ENCODE measurements at regions not wholly inside any gene's neighbourhood (a gene's known extent, or its start where the extent isn't known, plus 50 kb on each side); places are given as distances from the start of the nearest gene placed in this dataset.
"Not testable (repeated sequence)": the region's sequence is repeated elsewhere in the genome, so short reads cannot be mapped to it uniquely, and the experiment has no call there.

DNA sequence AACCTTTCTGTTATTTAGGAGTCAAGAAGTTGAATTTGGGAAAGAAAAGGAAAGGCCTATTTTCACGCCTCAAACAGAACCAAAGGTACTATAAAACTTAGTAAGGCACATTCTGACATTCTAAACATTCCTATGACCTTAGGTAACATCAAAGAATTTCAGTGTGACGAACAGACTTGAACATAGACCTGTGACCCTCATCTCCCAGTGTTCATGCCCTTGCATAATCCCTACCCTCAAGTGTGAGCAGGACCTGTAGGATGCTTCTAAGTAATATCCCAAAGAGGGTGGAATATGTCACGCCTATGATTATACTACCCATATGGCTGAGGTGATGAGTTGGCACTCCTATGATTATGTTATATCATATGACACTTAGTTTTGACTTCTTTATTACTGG lies 540.9 kb downstream of the KIF4B start:
- H3K9me3 ChIP-seq: no peaks in the 10 kb centered on the region
- TF ChIP-seq, protein P1, sequence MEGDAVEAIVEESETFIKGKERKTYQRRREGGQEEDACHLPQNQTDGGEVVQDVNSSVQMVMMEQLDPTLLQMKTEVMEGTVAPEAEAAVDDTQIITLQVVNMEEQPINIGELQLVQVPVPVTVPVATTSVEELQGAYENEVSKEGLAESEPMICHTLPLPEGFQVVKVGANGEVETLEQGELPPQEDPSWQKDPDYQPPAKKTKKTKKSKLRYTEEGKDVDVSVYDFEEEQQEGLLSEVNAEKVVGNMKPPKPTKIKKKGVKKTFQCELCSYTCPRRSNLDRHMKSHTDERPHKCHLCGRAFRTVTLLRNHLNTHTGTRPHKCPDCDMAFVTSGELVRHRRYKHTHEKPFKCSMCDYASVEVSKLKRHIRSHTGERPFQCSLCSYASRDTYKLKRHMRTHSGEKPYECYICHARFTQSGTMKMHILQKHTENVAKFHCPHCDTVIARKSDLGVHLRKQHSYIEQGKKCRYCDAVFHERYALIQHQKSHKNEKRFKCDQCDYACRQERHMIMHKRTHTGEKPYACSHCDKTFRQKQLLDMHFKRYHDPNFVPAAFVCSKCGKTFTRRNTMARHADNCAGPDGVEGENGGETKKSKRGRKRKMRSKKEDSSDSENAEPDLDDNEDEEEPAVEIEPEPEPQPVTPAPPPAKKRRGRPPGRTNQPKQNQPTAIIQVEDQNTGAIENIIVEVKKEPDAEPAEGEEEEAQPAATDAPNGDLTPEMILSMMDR (IDR thresholded peaks at IDR 0.05): no peak
- H3K4me3 ChIP-seq: no peak overlapping the region
- DNase-seq (no peak), ATAC-seq (no peak)
- no peaks in the 10 kb centered on the region for H3K4me1 ChIP-seq (ENCODE audit: low read depth)
- intact Hi-C loops (cut with DNase I, micrococcal nuclease): no loop called here
- no peaks in the 10 kb centered on the region for H3K36me3 ChIP-seq (ENCODE audit: low read depth)

DNA sequence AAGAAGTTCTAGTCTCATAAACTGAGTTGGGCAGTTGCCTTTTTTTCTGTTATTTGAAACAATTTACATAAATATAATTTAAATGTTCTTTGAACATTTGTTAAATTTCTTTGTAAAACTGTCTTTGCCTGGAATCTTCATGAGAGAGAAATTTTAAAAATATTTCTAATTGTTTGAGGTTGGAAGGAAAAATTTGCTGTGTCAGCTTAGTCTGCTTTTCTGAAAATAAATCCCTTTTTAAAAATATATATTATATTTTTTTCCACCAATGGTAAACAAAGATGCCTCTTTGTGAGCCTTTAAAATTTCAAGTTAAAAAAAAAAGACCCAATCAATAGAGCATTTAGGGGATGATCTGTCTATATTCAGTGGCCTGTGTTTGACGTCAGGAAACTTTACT lies 542.7 kb downstream of the KIF4B start:
- Histone ChIP-seq H3K9me3 (no peaks in the 10 kb centered on the region), H3K4me3 (no peak overlapping the region), H3K4me1 (ENCODE audit: low read depth) (no peaks in the 10 kb centered on the region), H3K36me3 (ENCODE audit: low read depth) (no peaks in the 10 kb centered on the region)
- TF ChIP-seq, protein P1 (IDR thresholded peaks at IDR 0.05): no peak
- no peak for ATAC-seq
- intact Hi-C loops (cut with DNase I, micrococcal nuclease): no loop called here
- no peak for DNase-seq

DNA sequence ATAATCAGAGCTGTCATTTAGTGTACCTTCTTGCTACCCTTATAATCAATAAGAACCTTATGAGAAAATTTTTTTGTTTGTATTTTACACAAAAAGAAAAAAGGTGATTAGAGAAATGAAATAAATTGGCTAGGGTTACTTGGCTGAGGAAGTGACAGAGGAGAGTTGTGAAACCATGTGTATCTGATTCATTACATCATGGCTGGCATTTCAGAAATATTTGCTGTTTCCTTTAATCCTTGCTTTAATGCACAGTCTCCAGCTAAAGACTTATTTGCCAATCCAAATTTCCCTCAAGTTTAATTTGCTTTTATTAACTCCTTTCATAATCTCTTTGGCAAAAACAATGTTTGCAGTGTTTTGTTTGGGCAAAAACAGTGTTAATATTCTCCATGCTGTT lies 543.1 kb downstream of the KIF4B start:
- intact Hi-C loops (cut with DNase I, micrococcal nuclease): no loop called here
- no peak for ATAC-seq
- no peaks in the 10 kb centered on the region for H3K9me3 ChIP-seq
- no peaks in the 10 kb centered on the region for H3K4me1 ChIP-seq (ENCODE audit: low read depth)
- H3K36me3 ChIP-seq (ENCODE audit: low read depth): no peaks in the 10 kb centered on the region
- TF ChIP-seq, protein P1 (IDR thresholded peaks at IDR 0.05): no peak
- DNase-seq: no peak
- no peak overlapping the region for H3K4me3 ChIP-seq

DNA sequence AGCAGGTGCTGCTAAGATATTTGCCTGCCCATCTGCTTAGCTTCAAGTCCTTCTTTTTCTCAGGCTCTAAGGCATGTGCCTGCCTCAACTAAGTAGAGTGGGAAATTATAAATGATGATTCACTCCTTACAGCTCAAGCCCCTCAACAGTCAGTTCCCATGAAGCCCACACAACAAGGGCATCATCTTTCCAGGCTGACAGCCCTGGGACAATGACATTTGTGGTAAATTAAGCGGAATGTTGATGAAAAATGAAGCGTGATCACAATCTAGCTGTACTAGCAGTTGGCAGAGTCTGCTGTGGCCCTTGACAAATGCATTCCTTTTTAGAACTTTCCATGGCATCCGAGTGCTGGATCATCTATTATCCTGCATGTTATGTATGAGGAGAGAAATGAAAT lies 548.6 kb downstream of the KIF4B start:
- intact Hi-C loops (cut with DNase I, micrococcal nuclease): no loop called here
- Histone ChIP-seq H3K36me3 (ENCODE audit: low read depth) (no peaks in the 10 kb centered on the region), H3K4me3 (no peak overlapping the region), H3K9me3 (no peaks in the 10 kb centered on the region), H3K4me1 (ENCODE audit: low read depth) (no peaks in the 10 kb centered on the region)
- DNase-seq: no peak
- TF ChIP-seq, protein P1 (IDR thresholded peaks at IDR 0.05): no peak
- ATAC-seq: no peak

DNA sequence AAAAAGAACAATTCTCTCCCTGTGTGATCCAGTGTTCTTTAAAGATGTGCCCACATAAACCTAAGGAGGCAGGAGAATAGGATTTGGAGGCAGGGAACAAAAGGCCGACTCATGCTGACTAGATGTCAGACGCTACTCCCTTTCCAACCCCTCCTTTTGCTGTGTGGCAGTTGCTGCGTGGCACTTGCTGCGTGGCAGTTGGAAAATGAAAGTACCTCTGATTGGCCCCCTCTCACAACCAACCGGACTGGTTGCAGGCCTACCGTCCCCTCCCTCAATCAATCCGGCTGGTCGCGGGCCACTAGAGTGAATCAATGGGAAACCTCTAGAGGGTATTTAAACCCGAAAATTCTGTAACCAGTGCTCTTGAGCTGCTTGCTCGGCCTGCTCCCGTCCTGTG lies 551.0 kb downstream of the KIF4B start:
- no peak for DNase-seq
- peaks cover 6% of the 10 kb centered on the region for H3K9me3 ChIP-seq
- TF ChIP-seq, protein P1 (IDR thresholded peaks at IDR 0.05): no peak
- intact Hi-C loops (cut with DNase I, micrococcal nuclease): no loop called here
- ATAC-seq: no peak
- no peaks in the 10 kb centered on the region for H3K4me1 ChIP-seq (ENCODE audit: low read depth)
- H3K36me3 ChIP-seq (ENCODE audit: low read depth): no peaks in the 10 kb centered on the region
- H3K4me3 ChIP-seq: no peak overlapping the region

DNA sequence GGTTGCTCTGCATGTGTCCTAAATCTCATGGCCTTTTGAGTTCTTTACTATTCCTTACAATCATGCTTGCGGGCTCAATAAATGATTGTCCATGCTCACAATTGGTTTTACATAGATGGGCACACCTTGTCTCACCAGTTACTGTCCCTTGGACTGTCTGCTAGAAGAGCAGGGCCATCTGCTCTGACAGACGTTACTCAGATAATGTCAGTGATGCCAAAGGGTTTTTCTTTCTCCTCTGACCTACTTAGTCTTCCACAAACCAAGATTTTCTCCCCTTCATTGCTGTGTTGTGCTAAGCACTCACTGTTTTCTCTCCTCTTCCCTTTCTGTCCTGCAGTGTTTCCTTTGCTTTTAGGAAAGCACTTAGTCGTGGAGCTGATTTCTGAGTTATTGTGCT lies 562.3 kb downstream of the KIF4B start:
- H3K4me1 ChIP-seq (ENCODE audit: low read depth): no peaks in the 10 kb centered on the region
- DNase-seq (no peak), ATAC-seq (no peak)
- TF ChIP-seq, protein P1 (IDR thresholded peaks at IDR 0.05): no peak
- H3K4me3 ChIP-seq: no peak overlapping the region
- H3K9me3 ChIP-seq: no peaks in the 10 kb centered on the region
- H3K36me3 ChIP-seq (ENCODE audit: low read depth): no peaks in the 10 kb centered on the region
- intact Hi-C loops (cut with DNase I, micrococcal nuclease): no loop called here

DNA sequence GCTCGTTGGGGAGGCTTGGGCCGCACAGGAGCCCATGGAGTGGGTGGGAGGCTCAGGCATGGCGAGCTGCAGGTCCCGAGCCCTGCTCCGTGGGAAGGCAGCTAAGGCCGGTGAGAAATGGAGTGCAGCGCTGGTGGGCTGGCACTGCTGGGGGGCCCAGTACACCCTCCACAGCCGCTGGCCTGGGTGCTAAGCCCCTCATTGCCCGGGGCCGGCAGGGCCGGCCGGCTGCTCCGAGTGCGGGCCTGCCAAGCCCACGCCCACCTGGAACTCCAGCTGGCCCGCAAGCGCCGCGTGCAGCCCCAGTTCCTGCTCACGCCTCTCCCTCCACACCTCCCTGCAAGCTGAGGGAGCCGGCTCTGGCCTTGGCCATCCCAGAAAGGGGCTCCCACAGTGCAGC lies 573.3 kb downstream of the KIF4B start:
- H3K36me3 ChIP-seq (ENCODE audit: low read depth); H3K9me3 ChIP-seq; intact Hi-C loops (cut with DNase I, micrococcal nuclease); ATAC-seq; H3K4me3 ChIP-seq; H3K4me1 ChIP-seq (ENCODE audit: low read depth); DNase-seq: not testable (repeated sequence)

All from mucosa of descending colon (tissue), 3 donors.